GM23338 (cell line): ENCODE measurements at regions not wholly inside any gene's neighbourhood (a gene's known extent, or its start where the extent isn't known, plus 50 kb on each side); places are given as distances from the start of the nearest gene placed in this dataset.

Source experiments
- ATAC-seq: fragments of 200-7000 bp; cut with Tn5 transposase; 3 replicates; pipeline ENCODE4 v1.9.1; 2020
- DNase-seq: peaks from one replicate; pipeline ENCODE4 v3.0.0-alpha.2; 2015; ENCODE audit warnings: low spot score
- H2AFZ ChIP-seq: fragments of 200-600 bp; sonication (generic); 2 replicates; pipeline ENCODE4 v1.8.0; 2016; ENCODE audit warnings: antibody characterized with exemption, mild to moderate bottlenecking, moderate library complexity
- H3F3A ChIP-seq: fragments of 200-600 bp; sonication (generic); replicated peaks from 2 replicates; pipeline ENCODE4 v1.8.0; 2017; ENCODE audit warnings: antibody characterized with exemption, mixed run types, low read depth
- H3K27ac ChIP-seq: fragments of 200-600 bp; sonication (generic); 2 replicates; pipeline ENCODE4 v1.6.1; 2016; ENCODE audit warnings: low read depth
- H3K27me3 ChIP-seq: fragments of 200-600 bp; sonication (generic); 2 replicates; pipeline ENCODE4 v1.8.0; 2016; ENCODE audit warnings: mild to moderate bottlenecking, mixed run types, moderate library complexity; ENCODE audit not compliant: insufficient read depth
- H3K36me3 ChIP-seq: fragments of 200-600 bp; sonication (generic); 2 replicates; pipeline ENCODE4 v1.8.0; 2016; ENCODE audit warnings: mild to moderate bottlenecking; ENCODE audit not compliant: insufficient read depth
- H3K4me1 ChIP-seq: fragments of 200-600 bp; sonication (generic); 2 replicates; pipeline ENCODE4 v1.8.0; 2016; ENCODE audit warnings: mild to moderate bottlenecking, moderate library complexity; ENCODE audit not compliant: insufficient read depth
- H3K4me2 ChIP-seq: fragments of 200-600 bp; sonication (generic); 2 replicates; pipeline ENCODE4 v1.7.1; 2017; ENCODE audit warnings: mixed run types
- H3K4me3 ChIP-seq: fragments of 200-600 bp; sonication (generic); 2 replicates; pipeline ENCODE4 v1.6.1; 2016; ENCODE audit warnings: mixed run types
- H3K79me2 ChIP-seq: fragments of 200-600 bp; sonication (generic); replicated peaks from 2 replicates; pipeline ENCODE4 v1.8.0; 2017; ENCODE audit warnings: mild to moderate bottlenecking; ENCODE audit not compliant: insufficient read depth
- H3K9me2 ChIP-seq: fragments of 200-600 bp; sonication (generic); 2 replicates; pipeline ENCODE4 v1.8.0; 2017; ENCODE audit not compliant: insufficient read depth
- H4K20me1 ChIP-seq: fragments of 200-600 bp; sonication (generic); replicated peaks from 2 replicates; pipeline ENCODE4 v1.8.0; 2017; ENCODE audit warnings: mild to moderate bottlenecking; ENCODE audit not compliant: insufficient read depth
- H3K27ac Mint-ChIP-seq: 2 replicates; pipeline ENCODE4 v1.8.0; 2020; ENCODE audit warnings: inconsistent platforms, mild to moderate bottlenecking, moderate library complexity, mixed read lengths
- H3K27me3 Mint-ChIP-seq: 3 replicates; pipeline ENCODE4 v1.8.0; 2022; ENCODE audit warnings: low read depth, mild to moderate bottlenecking, moderate library complexity, mixed read lengths, inconsistent platforms; ENCODE audit not compliant: insufficient read depth, poor library complexity
- H3K36me3 Mint-ChIP-seq: 3 replicates; pipeline ENCODE4 v1.8.0; 2021; ENCODE audit warnings: low read depth, mild to moderate bottlenecking, inconsistent platforms, moderate library complexity, mixed read lengths
- H3K4me1 Mint-ChIP-seq: 3 replicates; pipeline ENCODE4 v1.8.0; 2020; ENCODE audit warnings: mild to moderate bottlenecking, inconsistent platforms, mixed read lengths
- H3K4me3 Mint-ChIP-seq: 3 replicates; pipeline ENCODE4 v1.8.0; 2021; ENCODE audit warnings: moderate library complexity, mild to moderate bottlenecking, inconsistent platforms, mixed read lengths
- H3K9me3 Mint-ChIP-seq: 3 replicates; pipeline ENCODE4 v1.8.0; 2020; ENCODE audit warnings: moderate library complexity, mild to moderate bottlenecking, inconsistent platforms, mixed read lengths
- CREB1 ChIP-seq: fragments of 250-450 bp; sonication (Bioruptor Pico); IDR thresholded peaks from 2 replicates; pipeline ENCODE4 v1.5.0; 2020; ENCODE audit warnings: low read depth, mild to moderate bottlenecking, moderate library complexity
- EZH2 ChIP-seq: fragments of 200-600 bp; sonication (generic); IDR thresholded peaks from one replicate; pipeline ENCODE4 v1.8.0; 2017; ENCODE audit warnings: antibody characterized with exemption, mild to moderate bottlenecking, low read depth; ENCODE audit not compliant: unreplicated experiment
- EZH2phosphoT487 ChIP-seq: fragments of 200-600 bp; sonication (generic); IDR thresholded peaks from one replicate; pipeline ENCODE4 v1.8.1; 2018; ENCODE audit warnings: antibody characterized with exemption; ENCODE audit not compliant: unreplicated experiment
- JUNB ChIP-seq: IDR thresholded peaks from one replicate; pipeline ENCODE4 v1.6.1; 2016; ENCODE audit warnings: antibody characterized with exemption; ENCODE audit not compliant: unreplicated experiment
- NANOG ChIP-seq: IDR thresholded peaks from 2 replicates; pipeline ENCODE4 v1.6.1; 2016; ENCODE audit warnings: antibody characterized with exemption, borderline replicate concordance
- POLR2AphosphoS5 ChIP-seq: IDR thresholded peaks from 2 replicates; pipeline ENCODE4 v1.6.1; 2016; ENCODE audit warnings: antibody characterized with exemption, low read depth
- STAT1 ChIP-seq: IDR thresholded peaks from one replicate; pipeline ENCODE4 v1.6.1; 2016; ENCODE audit warnings: antibody characterized with exemption; ENCODE audit not compliant: unreplicated experiment
- ZNF114 ChIP-seq: fragments of 250-450 bp; sonication (Bioruptor Pico); IDR thresholded peaks from 2 replicates; pipeline ENCODE4 v1.5.0; 2020; ENCODE audit warnings: mild to moderate bottlenecking, moderate library complexity
- ZNF331 ChIP-seq: fragments of 250-450 bp; sonication (Bioruptor Pico); IDR thresholded peaks from 2 replicates; pipeline ENCODE4 v1.5.0; 2020; ENCODE audit warnings: low read depth, mild to moderate bottlenecking, moderate library complexity
- TF ChIP-seq, protein P1 (sequence below): IDR thresholded peaks from one replicate; pipeline ENCODE4 v1.6.1; 2018; ENCODE audit warnings: antibody characterized with exemption; ENCODE audit not compliant: unreplicated experiment
- TF ChIP-seq, protein P2 (sequence below), 2 experiments: fragments of 200-600 bp in 1 of 2; sonication (generic) in 1 of 2; conservative IDR thresholded peaks; 2 replicates each; pipeline versions ENCODE4 v1.5.1 to v1.6.1; 2016 to 2017; ENCODE audit warnings: antibody characterized with exemption in 2 of 2, low read depth in 2 of 2, mild to moderate bottlenecking in 2 of 2, moderate library complexity in 1 of 2
- TF ChIP-seq, protein P3 (sequence below): fragments of 250-450 bp; sonication (Bioruptor Pico); IDR thresholded peaks from 2 replicates; pipeline ENCODE4 v1.5.0; 2020; ENCODE audit warnings: mild to moderate bottlenecking, moderate library complexity
- TF ChIP-seq, protein P4 (sequence below): IDR thresholded peaks from 2 replicates; pipeline ENCODE4 v1.6.1; 2016; ENCODE audit warnings: antibody characterized with exemption

DNA sequence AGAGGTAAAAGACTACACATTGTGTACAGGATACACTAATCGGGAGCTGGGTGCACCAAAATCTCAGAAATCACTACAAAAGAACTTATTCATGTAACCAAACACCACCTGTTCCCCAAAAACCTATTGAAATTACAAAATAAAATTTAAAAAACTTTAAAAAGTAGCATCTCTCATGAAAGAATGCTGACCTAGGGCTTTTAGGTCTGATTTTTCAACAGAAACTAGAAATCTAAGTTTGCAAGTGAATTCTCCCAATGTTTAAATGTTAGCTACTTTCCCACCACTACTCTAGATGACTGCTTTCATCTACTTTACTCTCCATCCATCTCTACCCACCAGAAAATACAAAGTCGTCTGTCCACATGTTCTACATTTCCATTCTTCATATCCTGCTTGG, 1447.7 kb downstream of the RPA4 start (continued):
- TF ChIP-seq EZH2 (no peak), NANOG (no peak)

DNA sequence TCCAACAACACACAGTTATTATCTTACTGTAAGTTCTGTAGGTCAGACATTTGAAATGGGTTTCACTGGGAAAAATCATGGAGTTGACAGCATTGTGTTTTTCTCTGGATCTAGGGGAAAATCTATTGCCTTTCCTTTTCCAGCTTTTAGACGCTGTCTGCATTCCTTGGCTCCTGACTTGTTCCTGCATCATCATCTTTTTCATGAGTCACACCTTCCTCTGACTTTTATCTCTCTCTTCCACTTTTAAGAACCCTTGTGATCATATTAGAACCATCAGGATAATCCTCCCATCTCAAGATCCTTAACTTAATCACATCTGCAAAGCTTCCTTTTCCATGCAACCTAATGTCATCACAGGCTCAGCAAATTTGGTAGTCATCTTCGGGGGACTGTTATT, 1454.8 kb downstream of the RPA4 start:
- no peaks in the 10 kb centered on the region for H3K27me3 ChIP-seq
- H3K9me2 ChIP-seq = no peaks in the 10 kb centered on the region
- no peaks in the 10 kb centered on the region for H3F3A ChIP-seq
- no peaks in the 10 kb centered on the region for H3K36me3 ChIP-seq
- no peak overlapping the region for H2AFZ ChIP-seq
- Mint-ChIP-seq H3K4me3 (no peak overlapping the region), H3K9me3 (peaks cover 8% of the 10 kb centered on the region), H3K27me3 (no peaks in the 10 kb centered on the region), H3K36me3 (peaks cover 3% of the 10 kb centered on the region; the same call in 2 of the 3 replicates), H3K4me1 (no peaks in the 10 kb centered on the region), H3K27ac (no peak overlapping the region)
- no peak overlapping the region for H3K4me2 ChIP-seq
- ATAC-seq (no peak), DNase-seq (no peak)
- no peaks in the 10 kb centered on the region for H3K79me2 ChIP-seq
- TF ChIP-seq NANOG = no peak
- TF ChIP-seq ZNF114 (CRISPR knock-in tag) = no peak
- TF ChIP-seq, protein P1, sequence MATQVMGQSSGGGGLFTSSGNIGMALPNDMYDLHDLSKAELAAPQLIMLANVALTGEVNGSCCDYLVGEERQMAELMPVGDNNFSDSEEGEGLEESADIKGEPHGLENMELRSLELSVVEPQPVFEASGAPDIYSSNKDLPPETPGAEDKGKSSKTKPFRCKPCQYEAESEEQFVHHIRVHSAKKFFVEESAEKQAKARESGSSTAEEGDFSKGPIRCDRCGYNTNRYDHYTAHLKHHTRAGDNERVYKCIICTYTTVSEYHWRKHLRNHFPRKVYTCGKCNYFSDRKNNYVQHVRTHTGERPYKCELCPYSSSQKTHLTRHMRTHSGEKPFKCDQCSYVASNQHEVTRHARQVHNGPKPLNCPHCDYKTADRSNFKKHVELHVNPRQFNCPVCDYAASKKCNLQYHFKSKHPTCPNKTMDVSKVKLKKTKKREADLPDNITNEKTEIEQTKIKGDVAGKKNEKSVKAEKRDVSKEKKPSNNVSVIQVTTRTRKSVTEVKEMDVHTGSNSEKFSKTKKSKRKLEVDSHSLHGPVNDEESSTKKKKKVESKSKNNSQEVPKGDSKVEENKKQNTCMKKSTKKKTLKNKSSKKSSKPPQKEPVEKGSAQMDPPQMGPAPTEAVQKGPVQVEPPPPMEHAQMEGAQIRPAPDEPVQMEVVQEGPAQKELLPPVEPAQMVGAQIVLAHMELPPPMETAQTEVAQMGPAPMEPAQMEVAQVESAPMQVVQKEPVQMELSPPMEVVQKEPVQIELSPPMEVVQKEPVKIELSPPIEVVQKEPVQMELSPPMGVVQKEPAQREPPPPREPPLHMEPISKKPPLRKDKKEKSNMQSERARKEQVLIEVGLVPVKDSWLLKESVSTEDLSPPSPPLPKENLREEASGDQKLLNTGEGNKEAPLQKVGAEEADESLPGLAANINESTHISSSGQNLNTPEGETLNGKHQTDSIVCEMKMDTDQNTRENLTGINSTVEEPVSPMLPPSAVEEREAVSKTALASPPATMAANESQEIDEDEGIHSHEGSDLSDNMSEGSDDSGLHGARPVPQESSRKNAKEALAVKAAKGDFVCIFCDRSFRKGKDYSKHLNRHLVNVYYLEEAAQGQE = no peak
- TF ChIP-seq ZNF331 (CRISPR knock-in tag) = no peak
- no peak for TF ChIP-seq JUNB
- no peak for TF ChIP-seq CREB1
- no peak for TF ChIP-seq POLR2AphosphoS5
- TF ChIP-seq, protein P2, sequence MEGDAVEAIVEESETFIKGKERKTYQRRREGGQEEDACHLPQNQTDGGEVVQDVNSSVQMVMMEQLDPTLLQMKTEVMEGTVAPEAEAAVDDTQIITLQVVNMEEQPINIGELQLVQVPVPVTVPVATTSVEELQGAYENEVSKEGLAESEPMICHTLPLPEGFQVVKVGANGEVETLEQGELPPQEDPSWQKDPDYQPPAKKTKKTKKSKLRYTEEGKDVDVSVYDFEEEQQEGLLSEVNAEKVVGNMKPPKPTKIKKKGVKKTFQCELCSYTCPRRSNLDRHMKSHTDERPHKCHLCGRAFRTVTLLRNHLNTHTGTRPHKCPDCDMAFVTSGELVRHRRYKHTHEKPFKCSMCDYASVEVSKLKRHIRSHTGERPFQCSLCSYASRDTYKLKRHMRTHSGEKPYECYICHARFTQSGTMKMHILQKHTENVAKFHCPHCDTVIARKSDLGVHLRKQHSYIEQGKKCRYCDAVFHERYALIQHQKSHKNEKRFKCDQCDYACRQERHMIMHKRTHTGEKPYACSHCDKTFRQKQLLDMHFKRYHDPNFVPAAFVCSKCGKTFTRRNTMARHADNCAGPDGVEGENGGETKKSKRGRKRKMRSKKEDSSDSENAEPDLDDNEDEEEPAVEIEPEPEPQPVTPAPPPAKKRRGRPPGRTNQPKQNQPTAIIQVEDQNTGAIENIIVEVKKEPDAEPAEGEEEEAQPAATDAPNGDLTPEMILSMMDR (conservative IDR thresholded peaks at IDR 0.05; ENCODE audit: low read depth in 2 of 2) = no peak
- TF ChIP-seq, protein P3, sequence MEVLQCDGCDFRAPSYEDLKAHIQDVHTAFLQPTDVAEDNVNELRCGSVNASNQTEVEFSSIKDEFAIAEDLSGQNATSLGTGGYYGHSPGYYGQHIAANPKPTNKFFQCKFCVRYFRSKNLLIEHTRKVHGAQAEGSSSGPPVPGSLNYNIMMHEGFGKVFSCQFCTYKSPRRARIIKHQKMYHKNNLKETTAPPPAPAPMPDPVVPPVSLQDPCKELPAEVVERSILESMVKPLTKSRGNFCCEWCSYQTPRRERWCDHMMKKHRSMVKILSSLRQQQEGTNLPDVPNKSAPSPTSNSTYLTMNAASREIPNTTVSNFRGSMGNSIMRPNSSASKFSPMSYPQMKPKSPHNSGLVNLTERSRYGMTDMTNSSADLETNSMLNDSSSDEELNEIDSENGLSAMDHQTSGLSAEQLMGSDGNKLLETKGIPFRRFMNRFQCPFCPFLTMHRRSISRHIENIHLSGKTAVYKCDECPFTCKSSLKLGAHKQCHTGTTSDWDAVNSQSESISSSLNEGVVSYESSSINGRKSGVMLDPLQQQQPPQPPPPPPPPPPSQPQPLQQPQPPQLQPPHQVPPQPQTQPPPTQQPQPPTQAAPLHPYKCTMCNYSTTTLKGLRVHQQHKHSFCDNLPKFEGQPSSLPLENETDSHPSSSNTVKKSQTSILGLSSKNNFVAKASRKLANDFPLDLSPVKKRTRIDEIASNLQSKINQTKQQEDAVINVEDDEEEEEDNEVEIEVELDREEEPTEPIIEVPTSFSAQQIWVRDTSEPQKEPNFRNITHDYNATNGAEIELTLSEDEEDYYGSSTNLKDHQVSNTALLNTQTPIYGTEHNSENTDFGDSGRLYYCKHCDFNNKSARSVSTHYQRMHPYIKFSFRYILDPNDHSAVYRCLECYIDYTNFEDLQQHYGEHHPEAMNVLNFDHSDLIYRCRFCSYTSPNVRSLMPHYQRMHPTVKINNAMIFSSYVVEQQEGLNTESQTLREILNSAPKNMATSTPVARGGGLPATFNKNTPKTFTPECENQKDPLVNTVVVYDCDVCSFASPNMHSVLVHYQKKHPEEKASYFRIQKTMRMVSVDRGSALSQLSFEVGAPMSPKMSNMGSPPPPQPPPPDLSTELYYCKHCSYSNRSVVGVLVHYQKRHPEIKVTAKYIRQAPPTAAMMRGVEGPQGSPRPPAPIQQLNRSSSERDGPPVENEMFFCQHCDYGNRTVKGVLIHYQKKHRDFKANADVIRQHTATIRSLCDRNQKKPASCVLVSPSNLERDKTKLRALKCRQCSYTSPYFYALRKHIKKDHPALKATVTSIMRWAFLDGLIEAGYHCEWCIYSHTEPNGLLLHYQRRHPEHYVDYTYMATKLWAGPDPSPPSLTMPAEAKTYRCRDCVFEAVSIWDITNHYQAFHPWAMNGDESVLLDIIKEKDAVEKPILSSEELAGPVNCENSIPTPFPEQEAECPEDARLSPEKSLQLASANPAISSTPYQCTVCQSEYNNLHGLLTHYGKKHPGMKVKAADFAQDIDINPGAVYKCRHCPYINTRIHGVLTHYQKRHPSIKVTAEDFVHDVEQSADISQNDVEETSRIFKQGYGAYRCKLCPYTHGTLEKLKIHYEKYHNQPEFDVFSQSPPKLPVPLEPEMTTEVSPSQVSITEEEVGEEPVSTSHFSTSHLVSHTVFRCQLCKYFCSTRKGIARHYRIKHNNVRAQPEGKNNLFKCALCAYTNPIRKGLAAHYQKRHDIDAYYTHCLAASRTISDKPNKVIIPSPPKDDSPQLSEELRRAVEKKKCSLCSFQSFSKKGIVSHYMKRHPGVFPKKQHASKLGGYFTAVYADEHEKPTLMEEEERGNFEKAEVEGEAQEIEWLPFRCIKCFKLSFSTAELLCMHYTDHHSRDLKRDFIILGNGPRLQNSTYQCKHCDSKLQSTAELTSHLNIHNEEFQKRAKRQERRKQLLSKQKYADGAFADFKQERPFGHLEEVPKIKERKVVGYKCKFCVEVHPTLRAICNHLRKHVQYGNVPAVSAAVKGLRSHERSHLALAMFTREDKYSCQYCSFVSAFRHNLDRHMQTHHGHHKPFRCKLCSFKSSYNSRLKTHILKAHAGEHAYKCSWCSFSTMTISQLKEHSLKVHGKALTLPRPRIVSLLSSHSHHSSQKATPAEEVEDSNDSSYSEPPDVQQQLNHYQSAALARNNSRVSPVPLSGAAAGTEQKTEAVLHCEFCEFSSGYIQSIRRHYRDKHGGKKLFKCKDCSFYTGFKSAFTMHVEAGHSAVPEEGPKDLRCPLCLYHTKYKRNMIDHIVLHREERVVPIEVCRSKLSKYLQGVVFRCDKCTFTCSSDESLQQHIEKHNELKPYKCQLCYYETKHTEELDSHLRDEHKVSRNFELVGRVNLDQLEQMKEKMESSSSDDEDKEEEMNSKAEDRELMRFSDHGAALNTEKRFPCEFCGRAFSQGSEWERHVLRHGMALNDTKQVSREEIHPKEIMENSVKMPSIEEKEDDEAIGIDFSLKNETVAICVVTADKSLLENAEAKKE = no peak
- TF ChIP-seq STAT1 = no peak
- TF ChIP-seq EZH2phosphoT487 = no peak
- TF ChIP-seq EZH2 = no peak
- TF ChIP-seq, protein P4, sequence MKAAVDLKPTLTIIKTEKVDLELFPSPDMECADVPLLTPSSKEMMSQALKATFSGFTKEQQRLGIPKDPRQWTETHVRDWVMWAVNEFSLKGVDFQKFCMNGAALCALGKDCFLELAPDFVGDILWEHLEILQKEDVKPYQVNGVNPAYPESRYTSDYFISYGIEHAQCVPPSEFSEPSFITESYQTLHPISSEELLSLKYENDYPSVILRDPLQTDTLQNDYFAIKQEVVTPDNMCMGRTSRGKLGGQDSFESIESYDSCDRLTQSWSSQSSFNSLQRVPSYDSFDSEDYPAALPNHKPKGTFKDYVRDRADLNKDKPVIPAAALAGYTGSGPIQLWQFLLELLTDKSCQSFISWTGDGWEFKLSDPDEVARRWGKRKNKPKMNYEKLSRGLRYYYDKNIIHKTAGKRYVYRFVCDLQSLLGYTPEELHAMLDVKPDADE = no peak
- H3K27ac ChIP-seq = no peak overlapping the region
- no peaks in the 10 kb centered on the region for H3K4me1 ChIP-seq
- no peak overlapping the region for H3K4me3 ChIP-seq
- no peaks in the 10 kb centered on the region for H4K20me1 ChIP-seq
